PC-9 (cell line): ENCODE measurements at regions not wholly inside any gene's neighbourhood (a gene's known extent, or its start where the extent isn't known, plus 50 kb on each side); places are given as distances from the start of the nearest gene placed in this dataset.
"Not testable (repeated sequence)": the region's sequence is repeated elsewhere in the genome, so short reads cannot be mapped to it uniquely, and the experiment has no call there.

Source experiments
- BruUV-seq: library from RNA; stranded (reverse); fragments of 400-500 nt; replicated peaks from 2 replicates; lab custom pipeline; 2021; lab: Mats Ljungman, UMichigan
- CTCF ChIA-PET: fragments of 300-600 bp; sonication (Branson Sonifier 250); formaldehyde crosslinking; loops from one replicate; lab custom pipeline; 2022; ENCODE audit warnings: antibody characterized with exemption; lab: Charles Lee
- POLR2A ChIA-PET: fragments of 300-600 bp; sonication (Branson Sonifier 250); formaldehyde crosslinking; loops from one replicate; lab custom pipeline; 2022; ENCODE audit warnings: antibody characterized with exemption; ENCODE audit not compliant: unreplicated experiment; lab: Charles Lee
- DNase-seq, 2 experiments: peaks; one replicate each; pipeline versions ENCODE4 v3.0.0 to v3.0.0-alpha.2; 2015 to 2022; ENCODE audit warnings: mixed read lengths in 1 of 2
- H2AFZ ChIP-seq: fragments of 200-600 bp; sonication (generic); 2 replicates; pipeline ENCODE4 v1.8.1; 2017; ENCODE audit warnings: antibody characterized with exemption
- H3F3A ChIP-seq: fragments of 200-600 bp; sonication (generic); 2 replicates; pipeline ENCODE4 v1.8.1; 2017; ENCODE audit warnings: antibody characterized with exemption, mild to moderate bottlenecking, low read depth; ENCODE audit not compliant: insufficient read depth
- H3K27ac ChIP-seq: fragments of 200-600 bp; sonication (generic); 2 replicates; pipeline ENCODE4 v1.6.1; 2016; ENCODE audit warnings: mixed run types
- H3K27me3 ChIP-seq: fragments of 200-600 bp; sonication (generic); 2 replicates; pipeline ENCODE4 v1.6.1; 2016; ENCODE audit warnings: low read depth, mixed run types; ENCODE audit not compliant: insufficient read depth
- H3K36me3 ChIP-seq: fragments of 200-600 bp; sonication (generic); 2 replicates; pipeline ENCODE4 v1.6.1; 2016; ENCODE audit warnings: low read depth, mixed run types
- H3K4me1 ChIP-seq: fragments of 200-600 bp; sonication (generic); replicated peaks from 2 replicates; pipeline ENCODE4 v1.6.1; 2016; ENCODE audit warnings: mixed run types; ENCODE audit not compliant: insufficient read depth
- H3K4me2 ChIP-seq: fragments of 200-600 bp; sonication (generic); 2 replicates; pipeline ENCODE4 v1.6.1; 2017; ENCODE audit warnings: mixed run types
- H3K4me3 ChIP-seq: fragments of 200-600 bp; sonication (generic); 2 replicates; pipeline ENCODE4 v1.6.1; 2016; ENCODE audit warnings: mixed run types
- H3K79me2 ChIP-seq: fragments of 200-600 bp; sonication (generic); 2 replicates; pipeline ENCODE4 v1.6.1; 2017; ENCODE audit warnings: low read depth, mixed run types
- H3K9me2 ChIP-seq: fragments of 200-600 bp; sonication (generic); 2 replicates; pipeline ENCODE4 v1.8.1; 2017; ENCODE audit warnings: mild to moderate bottlenecking; ENCODE audit not compliant: insufficient read depth
- H3K9me3 ChIP-seq: fragments of 200-600 bp; sonication (generic); 2 replicates; pipeline ENCODE4 v1.8.1; 2016; ENCODE audit warnings: low read depth; ENCODE audit not compliant: insufficient read depth
- H4K20me1 ChIP-seq: fragments of 200-600 bp; sonication (generic); 2 replicates; pipeline ENCODE4 v1.8.1; 2017; ENCODE audit not compliant: insufficient read depth
- CTCF ChIP-seq: fragments of 200-600 bp; sonication (generic); conservative IDR thresholded peaks from 2 replicates; pipeline ENCODE4 v1.6.1; 2017; ENCODE audit warnings: mixed run types, antibody characterized with exemption, mild to moderate bottlenecking, moderate library complexity
- EZH2 ChIP-seq: fragments of 200-600 bp; sonication (generic); IDR thresholded peaks from 2 replicates; pipeline ENCODE4 v1.8.0; 2017; ENCODE audit warnings: antibody characterized with exemption, low read depth
- intact Hi-C: fragments of 100-400 bp; cut with micrococcal nuclease; formaldehyde crosslinking; loops from one replicate; pipeline ENCODE4 v1.10.0; 2022; ENCODE audit not compliant: unreplicated experiment

DNA sequence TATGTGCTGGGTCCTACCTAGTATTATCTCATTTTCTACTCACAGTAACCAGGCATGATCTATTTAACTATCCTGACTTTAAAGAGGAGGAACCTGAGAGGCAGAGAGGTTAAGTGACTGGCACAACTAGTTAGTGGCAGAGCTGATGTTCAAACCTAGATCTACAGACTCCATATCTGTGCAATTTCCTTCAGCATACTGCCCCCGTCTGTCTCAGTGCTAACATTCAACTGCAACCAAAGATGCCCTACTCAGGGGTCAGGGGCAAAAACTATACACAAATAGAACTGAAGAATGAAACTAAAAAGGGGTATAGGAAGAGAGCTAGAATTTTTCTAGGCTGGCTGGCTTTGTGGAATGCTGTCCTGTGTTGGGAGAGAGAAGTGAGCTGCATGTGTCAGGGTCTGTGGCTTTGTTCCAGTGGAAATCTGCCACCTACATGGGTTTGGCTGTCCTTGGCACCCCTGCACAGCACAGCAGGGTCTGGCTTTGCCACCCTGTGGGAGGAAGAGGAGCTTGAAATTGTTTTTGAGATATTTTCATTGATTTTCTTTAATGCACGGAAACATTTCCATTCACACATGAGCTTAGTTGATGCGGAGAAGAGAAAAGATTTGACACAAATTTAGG is 368.5 kb downstream of the RPS6KC1 start:
- Histone ChIP-seq H3K9me3 (no peaks in the 10 kb centered on the region), H3K27me3 (no peaks in the 10 kb centered on the region; the same call in 1 of the 2 replicates), H3K36me3 (no peaks in the 10 kb centered on the region), H3K27ac (no peak overlapping the region), H3K4me2 (no peak overlapping the region), H3K9me2 (no peaks in the 10 kb centered on the region), H3K79me2 (no peaks in the 10 kb centered on the region), H4K20me1 (no peaks in the 10 kb centered on the region), H3F3A (no peaks in the 10 kb centered on the region), H3K4me3 (no peak overlapping the region), H3K4me1 (no peaks in the 10 kb centered on the region), H2AFZ (no peak overlapping the region)
- TF ChIP-seq CTCF (no peak), EZH2 (no peak)
- ChIA-PET CTCF (no interaction called here), POLR2A (no interaction called here)
- no TSS peak for BruUV-seq
- intact Hi-C loops, result no loop called here
- DNase-seq, result no peak

GRCh38 chr1:213421178-213421577 is 370.1 kb downstream of the RPS6KC1 start:
- H3K27me3 ChIP-seq, H3K9me3 ChIP-seq, H4K20me1 ChIP-seq, H3K36me3 ChIP-seq, H2AFZ ChIP-seq, H3K4me2 ChIP-seq, intact Hi-C loops, H3K79me2 ChIP-seq, CTCF ChIA-PET, H3K4me1 ChIP-seq, H3K9me2 ChIP-seq, H3F3A ChIP-seq, BruUV-seq, POLR2A ChIA-PET, H3K27ac ChIP-seq, H3K4me3 ChIP-seq, DNase-seq: not testable (repeated sequence)

GRCh38 chr1:213423041-213423440 is 372.0 kb downstream of the RPS6KC1 start:
- no peaks in the 10 kb centered on the region for H3K9me3 ChIP-seq
- H3K4me3 ChIP-seq, result no peak overlapping the region
- no TSS peak for BruUV-seq
- no peak overlapping the region for H3K27ac ChIP-seq
- ChIA-PET POLR2A (no interaction called here), CTCF (no interaction called here)
- no peak overlapping the region for H2AFZ ChIP-seq
- DNase-seq, result no peak
- H3K27me3 ChIP-seq, result no peaks in the 10 kb centered on the region
- H3K36me3 ChIP-seq, result no peaks in the 10 kb centered on the region
- no peaks in the 10 kb centered on the region for H3K79me2 ChIP-seq
- H3F3A ChIP-seq, result no peaks in the 10 kb centered on the region
- no peak for TF ChIP-seq CTCF
- no peak for TF ChIP-seq EZH2
- H4K20me1 ChIP-seq, result no peaks in the 10 kb centered on the region
- H3K4me2 ChIP-seq, result no peak overlapping the region
- H3K4me1 ChIP-seq, result no peaks in the 10 kb centered on the region
- intact Hi-C loops, result no loop called here
- no peaks in the 10 kb centered on the region for H3K9me2 ChIP-seq

GRCh38 chr1:213423605-213424004 is 372.6 kb downstream of the RPS6KC1 start:
- no peaks in the 10 kb centered on the region for H3K9me3 ChIP-seq
- H2AFZ ChIP-seq, result no peak overlapping the region
- BruUV-seq, result no TSS peak
- POLR2A ChIA-PET, result no interaction called here
- H3K79me2 ChIP-seq, result no peaks in the 10 kb centered on the region
- TF ChIP-seq EZH2 (no peak), CTCF (no peak)
- H3K27ac ChIP-seq, result no peak overlapping the region
- no peaks in the 10 kb centered on the region for H3K4me1 ChIP-seq
- no peaks in the 10 kb centered on the region for H3F3A ChIP-seq
- no peaks in the 10 kb centered on the region for H3K27me3 ChIP-seq
- H3K36me3 ChIP-seq, result no peaks in the 10 kb centered on the region
- intact Hi-C loops, result no loop called here
- H3K9me2 ChIP-seq, result no peaks in the 10 kb centered on the region
- DNase-seq, result no peak
- CTCF ChIA-PET, result no interaction called here
- no peaks in the 10 kb centered on the region for H4K20me1 ChIP-seq
- H3K4me3 ChIP-seq, result no peak overlapping the region
- H3K4me2 ChIP-seq, result no peak overlapping the region
